ENCODE measurements at regions not wholly inside any gene's neighbourhood (a gene's known extent, or its start where the extent isn't known, plus 50 kb on each side); places are given as distances from the start of the nearest gene placed in this dataset.
"Not testable (repeated sequence)": the region's sequence is repeated elsewhere in the genome, so short reads cannot be mapped to it uniquely, and the experiment has no call there.

GRCh38 chr1:234913771-234914170 is 214.9 kb downstream of the TOMM20 start:
- Histone ChIP-seq H3K27me3 (no peaks in the 10 kb centered on the region), H3K4me3 (no peak overlapping the region), H3K9me3 (no peaks in the 10 kb centered on the region), H3K27ac (no peak overlapping the region), H3K36me3 (no peaks in the 10 kb centered on the region), H3K4me1 (peaks cover 0 to 38% (median 0%) of the 10 kb centered on the region in 4 donors)
- DNase-seq, result peak in 2 of 3 donors; percentile 31 to 35
- TF ChIP-seq CTCF (IDR thresholded peaks at IDR 0.05), result no peak

GRCh38 chr1:234913278-234913649 is 215.4 kb downstream of the TOMM20 start:
- no peaks in the 10 kb centered on the region for H3K36me3 ChIP-seq
- DNase-seq, result peak in 1 of 3 donors; percentile 5
- H3K27me3 ChIP-seq, result no peaks in the 10 kb centered on the region
- no peak overlapping the region for H3K4me3 ChIP-seq
- H3K4me1 ChIP-seq, result peaks cover 0 to 38% (median 5%) of the 10 kb centered on the region in 4 donors
- H3K9me3 ChIP-seq, result no peaks in the 10 kb centered on the region
- TF ChIP-seq CTCF (IDR thresholded peaks at IDR 0.05) (no peak), POLR2A (IDR thresholded peaks at IDR 0.05) (no peak)
- H3K27ac ChIP-seq, result peak overlapping the region in 1 of 4 donors; percentile 39

- TF ChIP-seq POLR2A (IDR thresholded peaks at IDR 0.05) (no peak), CTCF (IDR thresholded peaks at IDR 0.05) (no peak)
Observed at GRCh38 chr1:234912548-234913277, 215.9 kb downstream of the TOMM20 start.

DNA sequence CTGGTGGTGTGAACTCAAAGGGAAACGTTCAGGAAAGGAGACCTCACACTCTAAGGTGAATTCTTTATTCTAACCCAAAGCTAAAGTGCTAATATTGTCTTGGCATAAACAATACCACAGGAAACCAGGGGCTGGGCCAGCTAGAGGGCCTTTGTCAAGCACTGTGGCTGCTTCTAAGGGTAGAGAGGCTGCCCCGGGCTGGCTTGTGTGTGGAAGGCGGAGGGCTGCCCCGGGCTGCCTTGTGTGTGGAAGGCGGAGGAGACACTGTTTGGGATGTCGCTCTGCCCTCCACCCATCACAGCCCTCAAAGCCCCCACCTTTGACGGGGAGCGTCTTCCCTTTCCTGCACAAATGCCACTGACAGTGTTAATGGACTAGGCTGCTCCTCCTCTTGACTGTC is 216.8 kb downstream of the TOMM20 start:
- Histone ChIP-seq H3K27ac (peak overlapping the region; percentile 1 to 48 (median 40)), H3K4me3 (no peak overlapping the region), H3K9me3 (no peaks in the 10 kb centered on the region), H3K36me3 (no peaks in the 10 kb centered on the region), H3K27me3 (no peaks in the 10 kb centered on the region), H3K4me1 (peaks cover 0 to 44% (median 6%) of the 10 kb centered on the region in 4 donors)
- peak in 1 of 3 donors; percentile 35 for DNase-seq
- TF ChIP-seq CTCF (IDR thresholded peaks at IDR 0.05) (no peak), POLR2A (IDR thresholded peaks at IDR 0.05) (no peak)

More at GRCh38 chr1:234912548-234913277, 215.9 kb downstream of the TOMM20 start:
- no peaks in the 10 kb centered on the region for H3K9me3 ChIP-seq
- H3K4me1 ChIP-seq, result peaks cover 0 to 35% (median 6%) of the 10 kb centered on the region in 4 donors
- H3K27ac ChIP-seq, result peak overlapping the region in 3 of 4 donors; percentile 1 to 44 (median 39)
- H3K36me3 ChIP-seq, result no peaks in the 10 kb centered on the region
- H3K4me3 ChIP-seq, result no peak overlapping the region
- no peaks in the 10 kb centered on the region for H3K27me3 ChIP-seq
- peak in 1 of 3 donors; percentile 13 for DNase-seq

- not testable (repeated sequence) for H3K9me3 ChIP-seq, H3K27me3 ChIP-seq, H3K36me3 ChIP-seq, H3K4me3 ChIP-seq
- Histone ChIP-seq H3K4me1 (peaks cover 0 to 40% (median 6%) of the 10 kb centered on the region in 4 donors), H3K27ac (peak overlapping the region in 1 of 4 donors; percentile 35)
- peak in 1 of 3 donors; percentile 11 for DNase-seq
Observed at GRCh38 chr1:234911136-234911535, 217.5 kb downstream of the TOMM20 start.

DNA sequence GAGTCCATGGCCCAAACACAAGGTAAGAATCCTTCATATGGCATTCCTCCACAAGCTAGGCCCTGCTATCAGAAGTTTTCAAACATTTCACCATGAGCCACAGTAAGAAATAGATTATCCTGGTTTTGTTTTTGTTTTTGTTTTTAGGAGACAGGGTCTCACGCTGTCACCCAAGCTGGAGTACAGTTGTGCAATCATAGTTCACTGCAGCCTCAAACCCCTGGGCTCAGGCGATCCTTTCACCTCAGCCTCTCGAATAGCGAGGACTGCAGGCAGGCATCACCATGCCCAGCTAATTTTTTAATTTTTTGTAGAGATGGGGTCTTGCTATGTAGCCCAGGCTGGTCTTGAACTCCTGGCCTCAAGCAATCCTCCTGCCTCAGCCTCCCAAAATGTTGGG is 218.8 kb downstream of the TOMM20 start:
- Histone ChIP-seq H3K27ac (peak overlapping the region in 2 of 4 donors; percentile 21 to 89), H3K4me3 (no peak overlapping the region), H3K27me3 (no peaks in the 10 kb centered on the region), H3K9me3 (no peaks in the 10 kb centered on the region), H3K4me1 (peaks cover 0 to 36% (median 6%) of the 10 kb centered on the region in 4 donors), H3K36me3 (no peaks in the 10 kb centered on the region)
- no peak for TF ChIP-seq CTCF (IDR thresholded peaks at IDR 0.05)
- TF ChIP-seq POLR2A (IDR thresholded peaks at IDR 0.05), result no peak
- no peak for DNase-seq
